Sigmoid colon (tissue), 3 donors: ENCODE measurements at regions not wholly inside any gene's neighbourhood (a gene's known extent, or its start where the extent isn't known, plus 50 kb on each side); places are given as distances from the start of the nearest gene placed in this dataset.

Experiments
- CTCF ChIP-seq, 4 experiments: fragments of 450-650 bp in 3 of 4; fragments of 200-600 bp in 1 of 4; IDR thresholded peaks; one replicate each; pipeline ENCODE4 v1.5.1; 2016 to 2019; ENCODE audit warnings: antibody characterized with exemption in 4 of 4, mild to moderate bottlenecking in 3 of 4, moderate library complexity in 2 of 4
- POLR2A ChIP-seq, 2 donors: fragments of 450-650 bp; IDR thresholded peaks; one replicate each; pipeline ENCODE4 v1.6.1; 2016; ENCODE audit warnings: antibody characterized with exemption in 2 of 2, mild to moderate bottlenecking in 2 of 2, moderate library complexity in 2 of 2

- TF ChIP-seq CTCF (IDR thresholded peaks at IDR 0.05) (no peak), POLR2A (IDR thresholded peaks at IDR 0.05) (no peak)
Observed at GRCh38 chr3:182111967-182112366, 400.2 kb downstream of the SOX2 start.
